Activated naive CD4-positive, alpha-beta T cell treated with anti-CD3 and anti-CD28 coated beads, Interleukin-2, amount 50 U/mL, for 24 hours (primary cell): ENCODE measurements at regions not wholly inside any gene's neighbourhood (a gene's known extent, or its start where the extent isn't known, plus 50 kb on each side); places are given as distances from the start of the nearest gene placed in this dataset.

ENCODE experiments used
- H3K27ac Mint-ChIP-seq: one replicate; pipeline ENCODE4 v1.8.0; 2021; ENCODE audit warnings: mild to moderate bottlenecking, mixed read lengths
- H3K27me3 Mint-ChIP-seq: one replicate; pipeline ENCODE4 v1.8.0; 2021; ENCODE audit warnings: mixed read lengths
- H3K36me3 Mint-ChIP-seq: one replicate; pipeline ENCODE4 v1.8.0; 2021; ENCODE audit warnings: mixed read lengths
- H3K4me1 Mint-ChIP-seq: one replicate; pipeline ENCODE4 v1.8.0; 2021; ENCODE audit warnings: mixed read lengths
- H3K4me3 Mint-ChIP-seq: one replicate; pipeline ENCODE4 v1.8.0; 2021; ENCODE audit warnings: mild to moderate bottlenecking, mixed read lengths
- H3K9me3 Mint-ChIP-seq: one replicate; pipeline ENCODE4 v1.8.0; 2021; ENCODE audit warnings: mixed read lengths

GRCh38 chr5:8870959-8871355, 674.9 kb downstream of the SEMA5A start:
- H3K4me1 Mint-ChIP-seq, result no peaks in the 10 kb centered on the region
- no peaks in the 10 kb centered on the region for H3K27me3 Mint-ChIP-seq
- no peaks in the 10 kb centered on the region for H3K36me3 Mint-ChIP-seq
- H3K4me3 Mint-ChIP-seq, result no peak overlapping the region
- H3K9me3 Mint-ChIP-seq, result peaks cover 6% of the 10 kb centered on the region
- no peak overlapping the region for H3K27ac Mint-ChIP-seq

- Mint-ChIP-seq H3K27ac (no peak overlapping the region), H3K4me1 (no peaks in the 10 kb centered on the region), H3K36me3 (no peaks in the 10 kb centered on the region), H3K4me3 (no peak overlapping the region), H3K9me3 (peaks cover 6% of the 10 kb centered on the region), H3K27me3 (no peaks in the 10 kb centered on the region)
These were observed 674.4 kb downstream of the SEMA5A start for GRCh38 chr5:8871446-8871845.

GRCh38 chr5:8875722-8876121, 670.2 kb downstream of the SEMA5A start:
- H3K27me3 Mint-ChIP-seq, result no peaks in the 10 kb centered on the region
- no peaks in the 10 kb centered on the region for H3K36me3 Mint-ChIP-seq
- no peak overlapping the region for H3K27ac Mint-ChIP-seq
- no peak overlapping the region for H3K4me3 Mint-ChIP-seq
- no peaks in the 10 kb centered on the region for H3K4me1 Mint-ChIP-seq
- peaks cover 6% of the 10 kb centered on the region for H3K9me3 Mint-ChIP-seq

- no peaks in the 10 kb centered on the region for H3K4me1 Mint-ChIP-seq
- no peaks in the 10 kb centered on the region for H3K9me3 Mint-ChIP-seq
- H3K36me3 Mint-ChIP-seq, result no peaks in the 10 kb centered on the region
- no peak overlapping the region for H3K4me3 Mint-ChIP-seq
- H3K27me3 Mint-ChIP-seq, result no peaks in the 10 kb centered on the region
- H3K27ac Mint-ChIP-seq, result no peak overlapping the region
These were observed 666.6 kb downstream of the SEMA5A start for GRCh38 chr5:8879248-8879647.

- no peaks in the 10 kb centered on the region for H3K36me3 Mint-ChIP-seq
- no peak overlapping the region for H3K27ac Mint-ChIP-seq
- H3K27me3 Mint-ChIP-seq, result no peaks in the 10 kb centered on the region
- H3K9me3 Mint-ChIP-seq, result no peaks in the 10 kb centered on the region
- no peaks in the 10 kb centered on the region for H3K4me1 Mint-ChIP-seq
- no peak overlapping the region for H3K4me3 Mint-ChIP-seq
These were observed 661.8 kb downstream of the SEMA5A start for GRCh38 chr5:8884029-8884428.

GRCh38 chr5:8892926-8893325, 652.9 kb downstream of the SEMA5A start:
- no peaks in the 10 kb centered on the region for H3K9me3 Mint-ChIP-seq
- H3K4me1 Mint-ChIP-seq, result no peaks in the 10 kb centered on the region
- H3K27ac Mint-ChIP-seq, result no peak overlapping the region
- H3K36me3 Mint-ChIP-seq, result no peaks in the 10 kb centered on the region
- peaks cover 1% of the 10 kb centered on the region for H3K27me3 Mint-ChIP-seq
- H3K4me3 Mint-ChIP-seq, result no peak overlapping the region

GRCh38 chr5:8894031-8894430, 651.8 kb downstream of the SEMA5A start:
- H3K27ac Mint-ChIP-seq, result no peak overlapping the region
- H3K4me3 Mint-ChIP-seq, result no peak overlapping the region
- no peaks in the 10 kb centered on the region for H3K4me1 Mint-ChIP-seq
- H3K36me3 Mint-ChIP-seq, result no peaks in the 10 kb centered on the region
- H3K9me3 Mint-ChIP-seq, result peaks cover under 1% of the 10 kb centered on the region
- H3K27me3 Mint-ChIP-seq, result peaks cover 1% of the 10 kb centered on the region

GRCh38 chr5:8895062-8895461, 650.8 kb downstream of the SEMA5A start:
- Mint-ChIP-seq H3K9me3 (peaks cover 6% of the 10 kb centered on the region), H3K4me3 (no peak overlapping the region), H3K27me3 (peaks cover 1% of the 10 kb centered on the region), H3K4me1 (no peaks in the 10 kb centered on the region), H3K27ac (no peak overlapping the region), H3K36me3 (no peaks in the 10 kb centered on the region)

GRCh38 chr5:8895599-8895998, 650.3 kb downstream of the SEMA5A start:
- no peak overlapping the region for H3K27ac Mint-ChIP-seq
- no peak overlapping the region for H3K4me3 Mint-ChIP-seq
- no peaks in the 10 kb centered on the region for H3K36me3 Mint-ChIP-seq
- H3K9me3 Mint-ChIP-seq, result peaks cover 6% of the 10 kb centered on the region
- H3K27me3 Mint-ChIP-seq, result peaks cover 1% of the 10 kb centered on the region
- H3K4me1 Mint-ChIP-seq, result no peaks in the 10 kb centered on the region

- Mint-ChIP-seq H3K4me1 (no peaks in the 10 kb centered on the region), H3K27me3 (peaks cover 1% of the 10 kb centered on the region), H3K36me3 (no peaks in the 10 kb centered on the region)
These were observed 648.6 kb downstream of the SEMA5A start for GRCh38 chr5:8897316-8897715.

GRCh38 chr5:8905021-8905420, 640.9 kb downstream of the SEMA5A start:
- Mint-ChIP-seq H3K27ac (no peak overlapping the region), H3K9me3 (peaks cover 8% of the 10 kb centered on the region), H3K36me3 (no peaks in the 10 kb centered on the region), H3K4me1 (no peaks in the 10 kb centered on the region), H3K4me3 (no peak overlapping the region), H3K27me3 (no peaks in the 10 kb centered on the region)

More at GRCh38 chr5:8897316-8897715, 648.6 kb downstream of the SEMA5A start:
- H3K27ac Mint-ChIP-seq, result no peak overlapping the region
- H3K4me3 Mint-ChIP-seq, result no peak overlapping the region
- H3K9me3 Mint-ChIP-seq, result peaks cover 10% of the 10 kb centered on the region

- Mint-ChIP-seq H3K4me3 (no peak overlapping the region), H3K27me3 (no peaks in the 10 kb centered on the region), H3K4me1 (no peaks in the 10 kb centered on the region), H3K9me3 (peaks cover 8% of the 10 kb centered on the region), H3K36me3 (no peaks in the 10 kb centered on the region), H3K27ac (no peak overlapping the region)
These were observed 639.4 kb downstream of the SEMA5A start for GRCh38 chr5:8906303-8906967.

GRCh38 chr5:8907168-8907868, 638.6 kb downstream of the SEMA5A start:
- no peak overlapping the region for H3K27ac Mint-ChIP-seq
- no peak overlapping the region for H3K4me3 Mint-ChIP-seq
- H3K4me1 Mint-ChIP-seq, result no peaks in the 10 kb centered on the region
- H3K27me3 Mint-ChIP-seq, result no peaks in the 10 kb centered on the region
- H3K9me3 Mint-ChIP-seq, result peaks cover 3% of the 10 kb centered on the region
- H3K36me3 Mint-ChIP-seq, result no peaks in the 10 kb centered on the region

GRCh38 chr5:8908055-8908683, 637.7 kb downstream of the SEMA5A start:
- Mint-ChIP-seq H3K4me1 (no peaks in the 10 kb centered on the region), H3K36me3 (no peaks in the 10 kb centered on the region), H3K27ac (no peak overlapping the region), H3K9me3 (peaks cover 3% of the 10 kb centered on the region), H3K4me3 (no peak overlapping the region), H3K27me3 (no peaks in the 10 kb centered on the region)

GRCh38 chr5:8912106-8912505, 633.8 kb downstream of the SEMA5A start:
- Mint-ChIP-seq H3K27me3 (no peaks in the 10 kb centered on the region), H3K36me3 (no peaks in the 10 kb centered on the region), H3K27ac (no peak overlapping the region), H3K4me3 (no peak overlapping the region), H3K9me3 (peaks cover 3% of the 10 kb centered on the region), H3K4me1 (no peaks in the 10 kb centered on the region)

GRCh38 chr5:8913522-8913921, 632.4 kb downstream of the SEMA5A start:
- no peaks in the 10 kb centered on the region for H3K4me1 Mint-ChIP-seq
- no peak overlapping the region for H3K27ac Mint-ChIP-seq
- H3K9me3 Mint-ChIP-seq, result peaks cover 3% of the 10 kb centered on the region
- no peak overlapping the region for H3K4me3 Mint-ChIP-seq
- no peaks in the 10 kb centered on the region for H3K36me3 Mint-ChIP-seq
- no peaks in the 10 kb centered on the region for H3K27me3 Mint-ChIP-seq
